Vagina (tissue), 2 donors: ENCODE measurements at regions not wholly inside any gene's neighbourhood (a gene's known extent, or its start where the extent isn't known, plus 50 kb on each side); places are given as distances from the start of the nearest gene placed in this dataset.

ENCODE experiments used
- DNase-seq, 2 donors: peaks; one replicate each; pipeline ENCODE4 v3.0.0-alpha.2; 2017; ENCODE audit errors: extremely low spot score in 2 of 2
- H3K27ac ChIP-seq: fragments of 200-600 bp; sonication (generic); one replicate; pipeline ENCODE4 v1.5.1; 2019
- H3K27me3 ChIP-seq: fragments of 200-600 bp; sonication (generic); one replicate; pipeline ENCODE4 v1.5.1; 2019
- H3K36me3 ChIP-seq, 2 donors: fragments of 200-600 bp; sonication (generic); one replicate each; pipeline ENCODE4 v1.5.1; 2017 to 2019
- H3K4me1 ChIP-seq: fragments of 200-600 bp; sonication (generic); one replicate; pipeline ENCODE4 v1.5.1; 2019
- H3K4me3 ChIP-seq, 2 donors: fragments of 200-600 bp; sonication (generic); 1 replicate in 1 of 2; 2 replicates in 1 of 2; pipeline ENCODE4 v1.5.1; 2016 to 2019
- H3K9me3 ChIP-seq: fragments of 200-600 bp; sonication (generic); one replicate; pipeline ENCODE4 v1.5.1; 2019
- POLR2A ChIP-seq, 2 donors: fragments of 450-650 bp; IDR thresholded peaks; one replicate each; pipeline ENCODE4 v1.6.1; 2017; ENCODE audit warnings: antibody characterized with exemption in 2 of 2, mild to moderate bottlenecking in 2 of 2, moderate library complexity in 2 of 2
- POLR2AphosphoS5 ChIP-seq, 2 donors: sonication (generic); formaldehyde crosslinking; IDR thresholded peaks; one replicate each; pipeline ENCODE4 v1.9.0; 2017; ENCODE audit warnings: antibody characterized with exemption in 2 of 2, mild to moderate bottlenecking in 2 of 2, low read depth in 1 of 2; ENCODE audit not compliant: insufficient read depth in 1 of 2
- intact Hi-C: fragments of 100-400 bp; cut with DNase I; formaldehyde crosslinking; loops from one replicate; pipeline ENCODE4 v1.15.1; 2023
- TF ChIP-seq, protein P1 (sequence below), 3 experiments: fragments of 450-650 bp in 2 of 3; fragments of 200-600 bp in 1 of 3; sonication (generic) in 1 of 3; IDR thresholded peaks; one replicate each; pipeline ENCODE4 v1.5.1; 2017 to 2019; ENCODE audit warnings: antibody characterized with exemption in 3 of 3, mild to moderate bottlenecking in 2 of 3, moderate library complexity in 2 of 3

GRCh38 chr4:66840178-66840577 lies 705.1 kb downstream of the CENPC start:
- intact Hi-C loops: no loop called here
- TF ChIP-seq, protein P1, sequence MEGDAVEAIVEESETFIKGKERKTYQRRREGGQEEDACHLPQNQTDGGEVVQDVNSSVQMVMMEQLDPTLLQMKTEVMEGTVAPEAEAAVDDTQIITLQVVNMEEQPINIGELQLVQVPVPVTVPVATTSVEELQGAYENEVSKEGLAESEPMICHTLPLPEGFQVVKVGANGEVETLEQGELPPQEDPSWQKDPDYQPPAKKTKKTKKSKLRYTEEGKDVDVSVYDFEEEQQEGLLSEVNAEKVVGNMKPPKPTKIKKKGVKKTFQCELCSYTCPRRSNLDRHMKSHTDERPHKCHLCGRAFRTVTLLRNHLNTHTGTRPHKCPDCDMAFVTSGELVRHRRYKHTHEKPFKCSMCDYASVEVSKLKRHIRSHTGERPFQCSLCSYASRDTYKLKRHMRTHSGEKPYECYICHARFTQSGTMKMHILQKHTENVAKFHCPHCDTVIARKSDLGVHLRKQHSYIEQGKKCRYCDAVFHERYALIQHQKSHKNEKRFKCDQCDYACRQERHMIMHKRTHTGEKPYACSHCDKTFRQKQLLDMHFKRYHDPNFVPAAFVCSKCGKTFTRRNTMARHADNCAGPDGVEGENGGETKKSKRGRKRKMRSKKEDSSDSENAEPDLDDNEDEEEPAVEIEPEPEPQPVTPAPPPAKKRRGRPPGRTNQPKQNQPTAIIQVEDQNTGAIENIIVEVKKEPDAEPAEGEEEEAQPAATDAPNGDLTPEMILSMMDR (IDR thresholded peaks at IDR 0.05): no peak
- TF ChIP-seq POLR2AphosphoS5 (IDR thresholded peaks at IDR 0.05; ENCODE audit: insufficient read depth in 1 of 2, low read depth in 1 of 2): no peak
- no peak for TF ChIP-seq POLR2A (IDR thresholded peaks at IDR 0.05)

GRCh38 chr4:66837279-66837922 lies 707.9 kb downstream of the CENPC start:
- no peaks in the 10 kb centered on the region for H3K27me3 ChIP-seq
- no peak for DNase-seq
- no peaks in the 10 kb centered on the region for H3K36me3 ChIP-seq
- H3K9me3 ChIP-seq: no peaks in the 10 kb centered on the region
- TF ChIP-seq, protein P1 (IDR thresholded peaks at IDR 0.05): no peak
- TF ChIP-seq POLR2A (IDR thresholded peaks at IDR 0.05): no peak
- no peak for TF ChIP-seq POLR2AphosphoS5 (IDR thresholded peaks at IDR 0.05; ENCODE audit: insufficient read depth in 1 of 2, low read depth in 1 of 2)
- no peaks in the 10 kb centered on the region for H3K4me1 ChIP-seq
- no peak overlapping the region for H3K4me3 ChIP-seq
- H3K27ac ChIP-seq: no peak overlapping the region
- intact Hi-C loops: no loop called here

More at GRCh38 chr4:66840178-66840577, 705.1 kb downstream of the CENPC start:
- H3K9me3 ChIP-seq: no peaks in the 10 kb centered on the region
- H3K36me3 ChIP-seq: no peaks in the 10 kb centered on the region
- no peak overlapping the region for H3K4me3 ChIP-seq
- no peak overlapping the region for H3K27ac ChIP-seq
- H3K4me1 ChIP-seq: no peaks in the 10 kb centered on the region
- DNase-seq: no peak
- H3K27me3 ChIP-seq: no peaks in the 10 kb centered on the region

- intact Hi-C loops: no loop called here
- TF ChIP-seq POLR2AphosphoS5 (IDR thresholded peaks at IDR 0.05; ENCODE audit: insufficient read depth in 1 of 2, low read depth in 1 of 2) (no peak), POLR2A (IDR thresholded peaks at IDR 0.05) (no peak)
- TF ChIP-seq, protein P1 (IDR thresholded peaks at IDR 0.05): no peak
- no peak for DNase-seq
- Histone ChIP-seq H3K27ac (no peak overlapping the region), H3K36me3 (no peaks in the 10 kb centered on the region), H3K4me3 (no peak overlapping the region), H3K9me3 (no peaks in the 10 kb centered on the region), H3K4me1 (no peaks in the 10 kb centered on the region), H3K27me3 (no peaks in the 10 kb centered on the region)
These were observed 716.0 kb downstream of the CENPC start for GRCh38 chr4:66829310-66829709.

DNA sequence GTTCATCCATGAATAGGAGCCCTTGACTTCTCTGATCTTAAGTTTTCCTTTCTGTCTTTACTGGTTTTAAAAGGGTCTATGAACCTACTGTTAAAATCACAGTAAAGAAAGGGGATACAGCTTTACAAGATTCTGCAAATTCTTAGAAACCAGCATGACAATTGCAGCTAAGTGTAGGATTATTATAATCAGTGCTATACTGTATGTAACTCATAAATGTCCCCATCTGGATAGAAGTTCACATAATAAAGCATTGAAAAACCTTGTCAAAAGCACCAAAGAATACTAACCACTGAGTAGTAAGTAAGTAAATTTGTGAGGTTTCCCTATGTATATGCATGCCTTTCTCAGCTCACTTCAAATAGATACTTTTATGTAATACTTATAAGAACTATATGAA lies 724.6 kb downstream of the CENPC start:
- Histone ChIP-seq H3K4me3 (no peak overlapping the region), H3K27ac (no peak overlapping the region), H3K36me3 (no peaks in the 10 kb centered on the region), H3K27me3 (no peaks in the 10 kb centered on the region), H3K4me1 (no peaks in the 10 kb centered on the region), H3K9me3 (no peaks in the 10 kb centered on the region)
- TF ChIP-seq, protein P1 (IDR thresholded peaks at IDR 0.05): no peak
- TF ChIP-seq POLR2A (IDR thresholded peaks at IDR 0.05) (no peak), POLR2AphosphoS5 (IDR thresholded peaks at IDR 0.05; ENCODE audit: insufficient read depth in 1 of 2, low read depth in 1 of 2) (no peak)
- intact Hi-C loops: no loop called here
- no peak for DNase-seq

- Histone ChIP-seq H3K27ac (no peak overlapping the region), H3K9me3 (no peaks in the 10 kb centered on the region), H3K36me3 (no peaks in the 10 kb centered on the region), H3K4me1 (no peaks in the 10 kb centered on the region), H3K4me3 (no peak overlapping the region), H3K27me3 (no peaks in the 10 kb centered on the region)
- DNase-seq: no peak
- intact Hi-C loops: no loop called here
- no peak for TF ChIP-seq POLR2AphosphoS5 (IDR thresholded peaks at IDR 0.05; ENCODE audit: insufficient read depth in 1 of 2, low read depth in 1 of 2)
- TF ChIP-seq, protein P1 (IDR thresholded peaks at IDR 0.05): no peak
- no peak for TF ChIP-seq POLR2A (IDR thresholded peaks at IDR 0.05)
These were observed 731.0 kb downstream of the CENPC start for GRCh38 chr4:66814277-66814676.
